ENCODE measurements at regions not wholly inside any gene's neighbourhood (a gene's known extent, or its start where the extent isn't known, plus 50 kb on each side); places are given as distances from the start of the nearest gene placed in this dataset.
A peak's percentile ranks its signal among the peaks of the same experiment; 100 is the strongest.
"Not testable (repeated sequence)": the region's sequence is repeated elsewhere in the genome, so short reads cannot be mapped to it uniquely, and the experiment has no call there.

- DNase-seq: no peak
Observed at GRCh38 chr15:69686626-69687025, 234.0 kb downstream of the RPLP1 start.

GRCh38 chr15:69689133-69689532 lies 236.5 kb downstream of the RPLP1 start:
- DNase-seq: no peak

- DNase-seq: no peak
Observed at GRCh38 chr15:69691307-69692015, 238.8 kb downstream of the RPLP1 start.

- peak; percentile 9 for DNase-seq
Observed at GRCh38 chr15:69692342-69692741, 239.7 kb downstream of the RPLP1 start.

GRCh38 chr15:69693059-69693458 lies 240.4 kb downstream of the RPLP1 start:
- no peak for DNase-seq

GRCh38 chr15:69696946-69697345 lies 244.3 kb downstream of the RPLP1 start:
- no peak for DNase-seq

GRCh38 chr15:69697916-69698315 lies 245.3 kb downstream of the RPLP1 start:
- DNase-seq: peak; percentile 96

GRCh38 chr15:69699096-69699495 lies 246.5 kb downstream of the RPLP1 start:
- DNase-seq: no peak

- DNase-seq: no peak
Observed at GRCh38 chr15:69700380-69700779, 247.8 kb downstream of the RPLP1 start.

GRCh38 chr15:69701198-69701597 lies 248.6 kb downstream of the RPLP1 start:
- peak; percentile 85 for DNase-seq

GRCh38 chr15:69703532-69704187 lies 251.0 kb downstream of the RPLP1 start:
- DNase-seq: no peak

- DNase-seq: peak; percentile 26
Observed at GRCh38 chr15:69704229-69704628, 251.6 kb downstream of the RPLP1 start.

- DNase-seq: no peak
Observed at GRCh38 chr15:69704700-69705099, 252.1 kb downstream of the RPLP1 start.

- no peak for DNase-seq
Observed at GRCh38 chr15:69706353-69707097, 253.9 kb downstream of the RPLP1 start.

- not testable (repeated sequence) for DNase-seq
Observed at GRCh38 chr15:69707241-69707640, 254.6 kb downstream of the RPLP1 start.

- not testable (repeated sequence) for DNase-seq
Observed at GRCh38 chr15:69708436-69709122, 256.0 kb downstream of the RPLP1 start.

- DNase-seq: peak; percentile 9
Observed at GRCh38 chr15:69712991-69713390, 260.4 kb downstream of the RPLP1 start.

GRCh38 chr15:69713726-69714559 lies 261.3 kb downstream of the RPLP1 start:
- no peak for DNase-seq

- no peak for DNase-seq
Observed at GRCh38 chr15:69715210-69715609, 262.6 kb downstream of the RPLP1 start.

- DNase-seq: no peak
Observed at GRCh38 chr15:69718436-69718835, 265.8 kb downstream of the RPLP1 start.

- DNase-seq: no peak
Observed at GRCh38 chr15:69718916-69719315, 266.3 kb downstream of the RPLP1 start.

GRCh38 chr15:69719527-69720240 lies 267.1 kb downstream of the RPLP1 start:
- DNase-seq: no peak
